ENCODE measurements at regions not wholly inside any gene's neighbourhood (a gene's known extent, or its start where the extent isn't known, plus 50 kb on each side); places are given as distances from the start of the nearest gene placed in this dataset.

DNA sequence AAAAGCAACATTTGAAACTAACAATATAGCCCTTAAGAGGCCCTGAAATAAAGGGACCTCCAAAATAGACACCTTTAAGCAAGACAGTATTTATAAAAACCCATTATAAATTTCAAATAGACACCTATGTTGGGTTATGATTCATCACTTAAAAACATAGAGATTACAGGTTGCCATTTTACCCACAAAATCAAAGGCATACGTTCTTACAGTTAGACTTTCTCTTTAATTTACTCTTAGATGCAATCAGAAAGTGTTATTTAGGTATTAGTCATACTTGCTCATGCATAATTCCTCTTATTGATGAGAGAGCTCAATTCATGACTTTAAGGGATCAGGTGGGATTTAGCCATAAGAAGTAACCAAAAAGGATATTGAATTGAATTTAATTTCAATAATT lies 51.5 kb upstream of the TMEM200A start:
- DNase-seq = no peak

DNA sequence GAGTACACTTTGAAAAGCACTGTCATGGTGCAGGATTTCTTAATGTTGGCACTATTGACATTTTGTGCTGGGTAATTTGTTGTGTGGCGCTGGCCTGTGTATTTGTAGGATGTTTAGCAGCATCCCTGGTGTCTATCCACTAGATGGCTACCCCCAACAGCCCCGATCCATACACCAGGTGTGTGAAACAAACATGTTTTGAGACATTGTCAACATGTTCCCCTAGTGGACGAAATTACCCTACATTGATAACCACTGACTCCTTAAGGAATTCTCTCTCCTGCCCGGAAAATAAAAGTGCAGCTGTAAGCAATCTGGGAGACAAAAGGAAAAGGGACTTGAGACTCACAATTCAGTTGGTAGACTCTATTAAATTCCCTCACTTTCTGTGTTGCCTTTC lies 52.6 kb upstream of the TMEM200A start:
- no peak for DNase-seq

DNA sequence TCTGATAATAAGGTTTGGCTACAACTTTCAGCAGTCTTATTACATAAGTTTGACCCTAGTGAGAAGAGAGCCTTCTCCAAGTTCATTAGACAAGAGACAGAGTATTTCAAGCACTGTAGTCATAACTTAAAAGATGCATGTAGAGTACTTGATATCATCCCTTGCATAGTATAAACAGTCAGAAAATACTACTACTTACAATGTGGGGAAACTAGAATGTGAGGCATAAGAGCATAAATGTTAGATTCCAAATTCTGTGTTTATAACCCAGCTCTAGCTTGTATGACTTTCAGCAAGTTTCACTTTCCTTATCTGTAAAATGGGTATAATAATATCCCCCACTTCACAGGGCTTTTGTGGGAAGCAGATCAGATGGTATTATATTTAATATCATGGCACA lies 56.8 kb upstream of the TMEM200A start:
- DNase-seq = no peak

DNA sequence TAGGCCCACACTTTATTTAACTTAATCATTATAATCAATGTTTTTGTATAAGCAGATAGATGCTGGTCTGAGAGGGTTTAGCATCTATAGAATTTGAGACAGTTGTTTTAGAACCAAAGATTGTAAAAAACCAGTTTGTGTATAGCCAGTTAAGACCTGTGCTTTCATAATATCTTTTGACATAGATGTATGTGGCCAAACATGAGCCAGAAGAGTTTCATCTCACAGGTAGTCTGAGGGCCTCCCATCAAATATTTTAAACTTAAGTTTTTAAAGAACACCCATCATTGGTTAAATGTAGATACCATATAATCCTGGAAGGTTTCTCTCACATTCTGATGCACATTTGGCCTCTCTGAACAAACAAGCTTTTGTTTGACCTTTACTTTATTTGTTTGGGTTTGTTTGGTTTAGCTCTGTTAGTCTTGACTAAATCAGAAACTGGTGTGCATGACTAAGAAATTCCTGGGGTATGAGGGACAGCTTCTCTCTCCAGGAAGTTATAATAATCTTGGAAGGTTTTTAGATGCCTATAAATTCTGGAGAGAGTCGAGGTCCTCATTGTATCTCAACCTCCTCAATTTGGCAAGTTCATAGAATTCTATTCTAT lies 58.0 kb upstream of the TMEM200A start:
- DNase-seq = peak; percentile 80

DNA sequence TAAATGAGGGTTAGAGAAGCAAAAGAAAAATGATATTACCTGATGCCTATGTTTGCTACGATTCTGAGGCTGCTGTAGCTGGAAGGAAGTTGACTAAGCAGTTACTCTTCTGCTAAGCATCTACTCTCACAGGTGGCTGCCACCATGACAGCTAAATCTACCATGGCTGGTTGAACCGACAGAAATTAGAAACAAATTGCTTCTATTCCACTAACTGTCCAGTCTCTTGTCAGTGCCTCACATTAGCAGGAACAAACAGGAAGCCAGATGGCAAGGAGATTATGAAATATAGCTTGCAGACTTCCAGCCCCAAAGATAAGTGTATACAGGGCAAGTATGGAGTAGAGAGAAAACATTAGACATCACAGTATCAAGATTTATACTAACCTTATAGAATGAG lies 59.4 kb upstream of the TMEM200A start:
- peak; percentile 13 for DNase-seq

DNA sequence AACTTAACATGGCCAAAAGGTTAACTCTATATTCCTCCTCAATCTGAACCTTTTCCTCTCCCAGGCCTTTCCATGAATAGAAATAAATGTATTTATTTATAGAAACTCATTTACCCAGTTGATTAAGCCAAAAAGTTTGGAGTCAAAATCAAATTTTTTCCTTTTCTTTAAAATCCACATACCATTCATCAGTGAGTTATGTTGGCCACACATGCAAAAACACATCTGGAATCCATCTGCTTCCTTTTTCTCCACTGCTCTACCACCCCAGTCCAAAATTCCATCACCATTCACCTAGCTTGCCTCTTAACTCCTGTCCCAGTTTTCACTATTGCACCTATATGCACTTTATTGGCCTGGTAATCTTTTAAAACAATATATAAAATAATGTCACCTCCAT lies 62.4 kb upstream of the TMEM200A start:
- peak; percentile 78 for DNase-seq

DNA sequence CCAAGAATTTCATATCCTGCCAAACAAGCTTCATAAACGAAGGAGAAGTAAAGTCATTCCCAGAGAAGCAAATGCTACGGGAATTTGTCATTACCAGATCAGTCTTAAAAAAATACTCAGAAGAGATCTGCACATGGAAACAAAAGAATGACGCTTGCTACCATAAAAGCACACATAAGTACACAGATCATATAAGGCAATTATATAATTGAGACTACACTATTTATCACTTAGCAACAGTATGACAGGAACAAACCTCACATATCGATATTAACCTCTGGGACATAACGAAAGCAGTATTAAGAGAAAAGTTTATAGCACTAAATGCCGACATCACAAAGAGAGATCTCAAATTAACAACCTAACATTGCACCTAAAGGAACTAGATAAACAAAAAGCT lies 67.6 kb upstream of the TMEM200A start:
- no peak for DNase-seq

DNA sequence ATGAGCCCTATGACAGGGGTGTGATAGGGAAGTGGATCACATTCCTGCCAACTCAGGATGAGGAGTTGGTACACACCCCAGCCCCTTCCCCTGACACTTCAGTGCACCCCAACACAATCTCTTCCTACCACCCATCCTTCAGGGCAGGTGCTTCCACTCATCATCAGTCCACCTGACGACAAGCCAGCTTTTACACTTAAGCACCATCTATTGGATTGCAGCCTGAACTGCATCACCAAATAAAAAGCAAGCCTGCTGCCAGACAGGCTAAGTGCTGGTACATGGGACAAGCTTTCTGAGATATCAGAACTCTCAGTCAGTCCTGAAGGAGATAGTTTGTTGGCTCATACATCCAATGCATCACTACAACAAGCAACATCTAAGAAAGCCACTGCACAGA lies 69.0 kb upstream of the TMEM200A start:
- no peak for DNase-seq

DNA sequence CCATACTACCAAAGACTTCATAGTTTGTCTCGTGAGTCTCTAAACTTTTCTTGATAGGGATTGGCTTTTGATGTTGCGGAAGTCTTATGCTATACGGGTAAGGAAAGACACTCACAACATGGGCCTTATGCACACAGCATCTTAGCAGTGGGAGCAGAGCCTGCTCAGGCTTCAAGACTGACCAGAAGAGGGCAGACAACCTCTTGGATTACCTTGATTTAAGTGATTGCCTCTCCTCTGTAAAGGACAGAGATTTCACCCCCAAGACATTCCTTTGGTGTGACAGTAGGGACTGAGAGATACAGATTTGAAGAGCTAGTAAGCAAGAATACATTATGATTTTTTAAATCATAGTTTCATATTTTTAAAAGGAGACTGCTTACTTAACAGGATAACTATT lies 71.0 kb upstream of the SAMD3 start:
- peak; percentile 73 for DNase-seq

DNA sequence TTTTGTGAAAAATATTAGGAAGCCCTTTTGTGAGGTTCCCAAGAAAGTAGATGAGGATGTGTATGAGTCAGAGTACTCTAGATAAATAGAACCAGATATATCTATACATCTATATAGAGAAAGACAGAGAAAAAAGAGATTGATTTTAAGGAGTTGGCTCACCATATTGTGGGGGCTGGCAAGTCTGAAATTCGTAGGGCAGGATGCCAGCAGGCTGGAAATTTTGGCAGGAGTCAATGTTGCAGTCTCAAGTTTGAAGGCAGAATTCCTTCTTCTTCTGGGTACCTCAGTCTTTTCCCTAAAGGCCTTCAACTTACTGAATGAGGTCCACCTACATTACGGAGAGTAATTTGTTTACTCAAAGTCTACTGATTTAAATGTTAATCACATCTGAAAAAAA lies 65.3 kb upstream of the SAMD3 start:
- DNase-seq = peak; percentile 13

DNA sequence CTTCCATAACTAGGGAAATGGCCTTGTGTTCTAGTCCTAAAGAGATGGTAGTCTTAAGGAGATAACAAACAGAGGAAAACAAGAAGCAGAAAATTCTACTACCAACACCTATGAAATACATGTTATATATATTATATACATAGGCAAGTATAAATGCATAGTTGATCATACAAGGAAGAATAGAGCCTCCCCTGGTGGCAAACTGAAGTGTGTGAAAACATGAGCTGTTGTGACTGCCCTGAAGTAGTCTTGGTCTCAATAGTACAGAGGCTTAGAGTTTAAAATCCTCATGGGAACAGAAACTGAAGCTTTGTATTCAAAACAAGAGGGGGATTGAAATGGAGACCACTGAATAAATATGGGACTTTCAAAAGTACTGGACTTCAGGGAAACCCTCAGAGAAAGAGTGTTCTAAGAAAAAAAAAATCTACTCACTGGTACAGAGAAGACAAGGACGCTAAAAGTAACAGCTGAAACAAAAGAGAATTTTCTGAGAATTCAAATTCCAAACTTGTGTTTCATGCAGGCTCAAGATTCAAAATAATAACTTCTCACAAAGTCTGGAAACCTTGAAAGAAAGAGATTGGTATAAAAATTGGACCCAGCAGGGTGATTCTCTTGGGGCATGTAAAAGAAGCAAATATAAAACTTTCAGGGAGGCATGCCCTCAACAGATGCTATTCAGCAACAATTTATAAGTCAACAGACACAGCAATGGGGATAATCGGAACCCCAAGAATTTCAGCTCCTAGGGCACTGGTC lies 59.7 kb upstream of the SAMD3 start:
- peak; percentile 37 for DNase-seq

DNA sequence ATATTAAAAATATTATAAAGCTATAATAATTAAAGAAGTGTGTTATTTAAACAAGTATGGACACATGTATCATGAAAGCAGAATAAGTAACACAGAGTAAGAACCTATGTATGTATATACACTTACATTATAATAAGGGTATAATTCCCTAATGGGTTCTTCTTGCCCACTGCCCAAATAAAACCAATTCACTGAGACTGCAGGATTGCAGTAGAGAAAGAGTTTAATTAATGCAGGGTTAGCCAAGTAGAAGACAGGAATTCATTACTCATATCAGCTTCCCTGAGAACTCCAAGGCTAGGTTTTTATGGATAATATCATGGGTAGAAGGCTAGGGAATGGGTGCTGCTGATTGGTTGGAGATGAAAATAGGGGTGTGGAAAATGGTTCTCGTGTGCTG lies 53.8 kb upstream of the SAMD3 start:
- no peak for DNase-seq

DNA sequence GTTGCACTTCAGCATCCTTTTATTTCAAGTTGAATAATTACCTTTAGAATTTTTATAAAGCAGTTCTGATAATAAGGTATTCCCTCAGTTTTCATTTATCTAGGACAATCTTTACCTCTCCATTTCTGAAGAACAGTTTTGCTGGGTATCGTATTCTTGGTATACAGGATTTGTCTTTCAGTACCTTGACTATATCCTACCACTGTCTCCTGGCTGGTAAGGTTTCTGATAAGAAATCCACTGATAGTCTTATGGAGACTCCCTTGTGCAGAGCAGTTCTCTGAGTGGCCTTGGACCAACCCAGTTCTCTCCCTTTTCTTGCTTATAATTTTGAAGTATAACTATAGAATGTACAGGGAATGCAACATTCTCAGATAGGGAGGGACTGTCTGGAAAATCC lies 51.3 kb upstream of the SAMD3 start:
- DNase-seq = no peak

All from fibroblast of skin of right quadriceps (primary cell).